WTC11 (cell line): ENCODE measurements at regions not wholly inside any gene's neighbourhood (a gene's known extent, or its start where the extent isn't known, plus 50 kb on each side); places are given as distances from the start of the nearest gene placed in this dataset.

ENCODE experiments used
- ATAC-seq: fragments of 200-7000 bp; cut with Tn5 transposase; 2 replicates; pipeline ENCODE4 v1.10.0; 2021; ENCODE audit warnings: mild to moderate bottlenecking, moderate library complexity
- CTCF ChIA-PET: fragments of 300-600 bp; sonication (Branson Sonifier 250); formaldehyde crosslinking; loops from one replicate; lab custom pipeline; 2021; ENCODE audit warnings: antibody characterized with exemption; lab: Charles Lee
- POLR2A ChIA-PET: fragments of 350-600 bp; sonication (Branson Sonifier 250); formaldehyde crosslinking; loops from one replicate; lab custom pipeline; 2021; ENCODE audit warnings: antibody characterized with exemption; lab: Charles Lee
- DNase-seq: peaks from one replicate; pipeline ENCODE4 v3.0.0; 2021; ENCODE audit warnings: low spot score
- H3K27ac Mint-ChIP-seq: 2 replicates; pipeline ENCODE4 v1.8.0; 2021; ENCODE audit warnings: mixed read lengths
- H3K27me3 Mint-ChIP-seq: 2 replicates; pipeline ENCODE4 v1.8.0; 2021; ENCODE audit warnings: low read depth, mild to moderate bottlenecking, moderate library complexity, mixed read lengths
- H3K36me3 Mint-ChIP-seq: 2 replicates; pipeline ENCODE4 v1.8.0; 2021; ENCODE audit warnings: mixed read lengths
- H3K4me1 Mint-ChIP-seq: 2 replicates; pipeline ENCODE4 v1.8.0; 2022; ENCODE audit warnings: mixed read lengths
- H3K4me3 Mint-ChIP-seq: 2 replicates; pipeline ENCODE4 v1.8.0; 2021; ENCODE audit warnings: mild to moderate bottlenecking, moderate library complexity, mixed read lengths
- H3K9me3 Mint-ChIP-seq: 2 replicates; pipeline ENCODE4 v1.8.0; 2021; ENCODE audit warnings: mixed read lengths
- AR ChIP-seq: fragments of 250-450 bp; sonication (Bioruptor Pico); IDR thresholded peaks from 2 replicates; pipeline ENCODE4 v1.9.0; 2021; ENCODE audit warnings: mild to moderate bottlenecking
- ATF6 ChIP-seq: sonication (generic); formaldehyde crosslinking; IDR thresholded peaks from 2 replicates; pipeline ENCODE4 v1.8.1; 2023; ENCODE audit warnings: mild to moderate bottlenecking, missing genetic modification reagents
- CREB1 ChIP-seq: sonication (generic); formaldehyde crosslinking; IDR thresholded peaks from 2 replicates; pipeline ENCODE4 v1.8.0; 2023; ENCODE audit warnings: mild to moderate bottlenecking, missing genetic modification reagents
- CTCF ChIP-seq: fragments of 200-600 bp; IDR thresholded peaks from 2 replicates; pipeline ENCODE4 v1.8.0; 2022; ENCODE audit warnings: antibody characterized with exemption
- E2F1 ChIP-seq: sonication (generic); formaldehyde crosslinking; IDR thresholded peaks from 2 replicates; pipeline ENCODE4 v1.8.0; 2022; ENCODE audit warnings: mild to moderate bottlenecking, missing genetic modification reagents
- ELF4 ChIP-seq: sonication (generic); formaldehyde crosslinking; IDR thresholded peaks from 2 replicates; pipeline ENCODE4 v1.8.1; 2022; ENCODE audit warnings: low read depth, mild to moderate bottlenecking, moderate library complexity, missing genetic modification reagents
- IRF1 ChIP-seq: sonication (generic); formaldehyde crosslinking; IDR thresholded peaks from 2 replicates; pipeline ENCODE4 v1.8.0; 2023; ENCODE audit warnings: missing genetic modification reagents
- IRF2 ChIP-seq: sonication (generic); formaldehyde crosslinking; IDR thresholded peaks from 2 replicates; pipeline ENCODE4 v1.8.0; 2022; ENCODE audit warnings: low read depth, missing genetic modification reagents, borderline replicate concordance
- NFATC4 ChIP-seq: fragments of 250-450 bp; sonication (Bioruptor Pico); IDR thresholded peaks from 2 replicates; pipeline ENCODE4 v1.9.0; 2021; ENCODE audit warnings: mild to moderate bottlenecking
- PRRX2 ChIP-seq: fragments of 250-450 bp; sonication (Bioruptor Pico); IDR thresholded peaks from 2 replicates; pipeline ENCODE4 v1.8.0; 2021; ENCODE audit warnings: mild to moderate bottlenecking
- SMAD3 ChIP-seq: sonication (generic); formaldehyde crosslinking; IDR thresholded peaks from 2 replicates; pipeline ENCODE4 v1.8.0; 2022; ENCODE audit warnings: missing genetic modification reagents, mild to moderate bottlenecking, borderline replicate concordance
- SP1 ChIP-seq: sonication (generic); formaldehyde crosslinking; conservative IDR thresholded peaks from 2 replicates; pipeline ENCODE4 v1.8.1; 2022; ENCODE audit warnings: missing genetic modification reagents
- STAT6 ChIP-seq: sonication (generic); formaldehyde crosslinking; conservative IDR thresholded peaks from 2 replicates; pipeline ENCODE4 v1.8.1; 2023; ENCODE audit warnings: mild to moderate bottlenecking, low read depth, missing genetic modification reagents, moderate library complexity
- TEAD4 ChIP-seq: sonication (generic); formaldehyde crosslinking; IDR thresholded peaks from 2 replicates; pipeline ENCODE4 v1.8.0; 2022; ENCODE audit warnings: mild to moderate bottlenecking, missing genetic modification reagents
- ZMAT4 ChIP-seq: fragments of 250-450 bp; sonication (Bioruptor Pico); IDR thresholded peaks from 2 replicates; pipeline ENCODE4 v1.9.0; 2021; ENCODE audit warnings: mild to moderate bottlenecking
- ZNF121 ChIP-seq: sonication (generic); formaldehyde crosslinking; IDR thresholded peaks from 2 replicates; pipeline ENCODE4 v1.8.0; 2023; ENCODE audit warnings: missing genetic modification reagents
- ZNF232 ChIP-seq: sonication (generic); formaldehyde crosslinking; IDR thresholded peaks from 2 replicates; pipeline ENCODE4 v1.8.0; 2022; ENCODE audit warnings: mild to moderate bottlenecking, missing genetic modification reagents
- ZNF425 ChIP-seq: fragments of 250-450 bp; sonication (Bioruptor Pico); conservative IDR thresholded peaks from 2 replicates; pipeline ENCODE4 v1.9.0; 2021; ENCODE audit warnings: mild to moderate bottlenecking
- ZNF671 ChIP-seq: fragments of 250-450 bp; sonication (Bioruptor Pico); IDR thresholded peaks from 2 replicates; pipeline ENCODE4 v1.8.0; 2021; ENCODE audit warnings: mild to moderate bottlenecking

GRCh38 chr22:49168219-49168813 is 659.4 kb downstream of the BRD1 start (continued):
- TF ChIP-seq IRF1 (CRISPR knock-in tag) (no peak), TEAD4 (no peak), ATF6 (CRISPR knock-in tag) (no peak), E2F1 (CRISPR knock-in tag) (no peak), CREB1 (CRISPR knock-in tag) (no peak), SP1 (CRISPR knock-in tag) (no peak), AR (CRISPR knock-in tag) (no peak), ELF4 (CRISPR knock-in tag) (no peak), SMAD3 (CRISPR knock-in tag) (no peak), ZNF425 (CRISPR knock-in tag) (no peak), CTCF (no peak)

- DNase-seq (no peak), ATAC-seq (no peak)
- ChIA-PET POLR2A (no interaction called here), CTCF (interaction anchor here (1.2 kb wide), 1 partner anchor 120 kb away, joined by 4 read pairs; no protein-coding TSS in a partner anchor)
- H3K27me3 Mint-ChIP-seq: peaks cover 3% of the 10 kb centered on the region; the same call in 1 of the 2 replicates
- H3K4me3 Mint-ChIP-seq: no peak overlapping the region
- no peaks in the 10 kb centered on the region; the same call in 1 of the 2 replicates for H3K4me1 Mint-ChIP-seq
- H3K36me3 Mint-ChIP-seq: peaks cover 7% of the 10 kb centered on the region
- H3K27ac Mint-ChIP-seq: no peak overlapping the region
- H3K9me3 Mint-ChIP-seq: peaks cover 17% of the 10 kb centered on the region
- TF ChIP-seq IRF1 (CRISPR knock-in tag) (no peak), STAT6 (CRISPR knock-in tag) (no peak), ZNF121 (CRISPR knock-in tag) (no peak), ZMAT4 (no peak), PRRX2 (CRISPR knock-in tag) (no peak), NFATC4 (CRISPR knock-in tag) (no peak), IRF2 (CRISPR knock-in tag) (no peak), ZNF232 (no peak), ZNF671 (CRISPR knock-in tag) (no peak)
Observed at GRCh38 chr22:49166746-49167145, 660.9 kb downstream of the BRD1 start.
